Activated T-cell treated with anti-CD3 and anti-CD28 coated beads, Interleukin-2, amount 50 U/mL, for 72 hours (primary cell): ENCODE measurements at regions not wholly inside any gene's neighbourhood (a gene's known extent, or its start where the extent isn't known, plus 50 kb on each side); places are given as distances from the start of the nearest gene placed in this dataset.
"Not testable (repeated sequence)": the region's sequence is repeated elsewhere in the genome, so short reads cannot be mapped to it uniquely, and the experiment has no call there.

Experiments
- ATAC-seq, 2 donors: fragments of 150-1000 bp; cut with Tn5 transposase; replicated peaks in 1 of 2; 2 replicates each; pipeline ENCODE4 v1.10.0; 2021; ENCODE audit warnings: moderate library complexity in 2 of 2, mild to moderate bottlenecking in 1 of 2
- DNase-seq, 2 donors: peaks; one replicate each; pipeline ENCODE4 v3.0.0; 2021 to 2022; ENCODE audit warnings: mixed read lengths in 1 of 2
- H3K27ac Mint-ChIP-seq: one replicate; pipeline ENCODE4 v1.8.0; 2022; ENCODE audit warnings: mild to moderate bottlenecking, moderate library complexity, mixed read lengths
- H3K27me3 Mint-ChIP-seq: one replicate; pipeline ENCODE4 v1.8.0; 2022; ENCODE audit warnings: low read depth, mixed read lengths
- H3K36me3 Mint-ChIP-seq, 2 donors: one replicate each; pipeline ENCODE4 v1.8.0; 2022; ENCODE audit warnings: mixed read lengths in 2 of 2, mild to moderate bottlenecking in 1 of 2; ENCODE audit not compliant: insufficient read depth in 2 of 2
- H3K4me1 Mint-ChIP-seq: one replicate; pipeline ENCODE4 v1.8.0; 2022; ENCODE audit warnings: low read depth, mixed read lengths
- H3K4me3 Mint-ChIP-seq, 2 donors: one replicate each; pipeline ENCODE4 v1.8.0; 2022; ENCODE audit warnings: mild to moderate bottlenecking in 2 of 2, mixed read lengths in 2 of 2, moderate library complexity in 2 of 2
- H3K9me3 Mint-ChIP-seq, 2 donors: one replicate each; pipeline ENCODE4 v1.8.0; 2022; ENCODE audit warnings: mixed read lengths in 2 of 2

- not testable (repeated sequence) for H3K27ac Mint-ChIP-seq, DNase-seq, H3K4me1 Mint-ChIP-seq, H3K4me3 Mint-ChIP-seq, H3K9me3 Mint-ChIP-seq, ATAC-seq, H3K27me3 Mint-ChIP-seq, H3K36me3 Mint-ChIP-seq
Measured at GRCh38 chr5:127222571-127223156, 67.9 kb upstream of the MEGF10 start.

GRCh38 chr5:127223256-127223974 lies 67.2 kb upstream of the MEGF10 start:
- Mint-ChIP-seq H3K27me3 (no peaks in the 10 kb centered on the region), H3K4me3 (no peak overlapping the region), H3K4me1 (no peaks in the 10 kb centered on the region), H3K27ac (no peak overlapping the region), H3K36me3 (peaks cover 0 to 2% of the 10 kb centered on the region in 2 donors), H3K9me3 (peaks cover 5 to 7% of the 10 kb centered on the region in 2 donors)
- DNase-seq (no peak), ATAC-seq (no peak)

GRCh38 chr5:127227881-127228280 lies 62.7 kb upstream of the MEGF10 start:
- DNase-seq (no peak), ATAC-seq (no peak)
- no peak overlapping the region for H3K27ac Mint-ChIP-seq
- peaks cover 2 to 3% of the 10 kb centered on the region in 2 donors for H3K9me3 Mint-ChIP-seq
- peaks cover 16% of the 10 kb centered on the region for H3K4me1 Mint-ChIP-seq
- H3K36me3 Mint-ChIP-seq = peaks cover 0 to 2% of the 10 kb centered on the region in 2 donors
- no peaks in the 10 kb centered on the region for H3K27me3 Mint-ChIP-seq
- H3K4me3 Mint-ChIP-seq = no peak overlapping the region

- Mint-ChIP-seq H3K4me3 (peak overlapping the region; percentile 71 to 80), H3K4me1 (peaks cover 16% of the 10 kb centered on the region), H3K36me3 (peaks cover 0 to 2% of the 10 kb centered on the region in 2 donors), H3K9me3 (peaks cover 2 to 3% of the 10 kb centered on the region in 2 donors), H3K27ac (no peak overlapping the region), H3K27me3 (no peaks in the 10 kb centered on the region)
- no peak for ATAC-seq
- DNase-seq = no peak
Measured at GRCh38 chr5:127228540-127229184, 61.9 kb upstream of the MEGF10 start.

GRCh38 chr5:127229185-127229889 lies 61.3 kb upstream of the MEGF10 start:
- Mint-ChIP-seq H3K4me1 (peaks cover 16% of the 10 kb centered on the region), H3K9me3 (peaks cover 2 to 3% of the 10 kb centered on the region in 2 donors), H3K27me3 (no peaks in the 10 kb centered on the region), H3K27ac (no peak overlapping the region), H3K4me3 (peak overlapping the region; percentile 71 to 80), H3K36me3 (peaks cover 0 to 2% of the 10 kb centered on the region in 2 donors)
- DNase-seq (peak; percentile 61 to 62), ATAC-seq (peak; percentile 85 to 88)

- ATAC-seq = no peak
- H3K4me1 Mint-ChIP-seq = peaks cover 16% of the 10 kb centered on the region
- H3K27me3 Mint-ChIP-seq = no peaks in the 10 kb centered on the region
- no peak for DNase-seq
- H3K9me3 Mint-ChIP-seq = peaks cover 2 to 3% of the 10 kb centered on the region in 2 donors
- peak overlapping the region; percentile 6 to 42 for H3K4me3 Mint-ChIP-seq
- peaks cover 0 to 2% of the 10 kb centered on the region in 2 donors for H3K36me3 Mint-ChIP-seq
- peak overlapping the region; percentile 34 for H3K27ac Mint-ChIP-seq
Measured at GRCh38 chr5:127231118-127231517, 59.5 kb upstream of the MEGF10 start.

GRCh38 chr5:127233590-127233989 lies 57.0 kb upstream of the MEGF10 start:
- no peak overlapping the region for H3K27ac Mint-ChIP-seq
- ATAC-seq (no peak), DNase-seq (no peak)
- H3K4me3 Mint-ChIP-seq = no peak overlapping the region
- H3K36me3 Mint-ChIP-seq = no peaks in the 10 kb centered on the region
- peaks cover 16% of the 10 kb centered on the region for H3K4me1 Mint-ChIP-seq
- H3K9me3 Mint-ChIP-seq = no peaks in the 10 kb centered on the region
- H3K27me3 Mint-ChIP-seq = no peaks in the 10 kb centered on the region

- DNase-seq (no peak), ATAC-seq (no peak)
- Mint-ChIP-seq H3K27me3 (no peaks in the 10 kb centered on the region), H3K9me3 (no peaks in the 10 kb centered on the region), H3K27ac (no peak overlapping the region), H3K4me1 (peaks cover 9% of the 10 kb centered on the region), H3K4me3 (no peak overlapping the region), H3K36me3 (no peaks in the 10 kb centered on the region)
Measured at GRCh38 chr5:127235136-127235535, 55.5 kb upstream of the MEGF10 start.

- peaks cover 2% of the 10 kb centered on the region for H3K4me1 Mint-ChIP-seq
- no peak for ATAC-seq
- no peak overlapping the region for H3K27ac Mint-ChIP-seq
- no peaks in the 10 kb centered on the region for H3K36me3 Mint-ChIP-seq
- no peaks in the 10 kb centered on the region for H3K27me3 Mint-ChIP-seq
- no peak for DNase-seq
- H3K9me3 Mint-ChIP-seq = no peaks in the 10 kb centered on the region
- H3K4me3 Mint-ChIP-seq = no peak overlapping the region
Measured at GRCh38 chr5:127236254-127236653, 54.3 kb upstream of the MEGF10 start.
